Naive B cell (primary cell): ENCODE measurements at regions not wholly inside any gene's neighbourhood (a gene's known extent, or its start where the extent isn't known, plus 50 kb on each side); places are given as distances from the start of the nearest gene placed in this dataset.
A peak's percentile ranks its signal among the peaks of the same experiment; 100 is the strongest.

Experiments used
- ATAC-seq, 2 donors: fragments of 150-1000 bp; cut with Tn5 transposase; 2 replicates each; pipeline ENCODE4 v1.10.0; 2021; ENCODE audit warnings: low read depth in 2 of 2, mild to moderate bottlenecking in 2 of 2, moderate library complexity in 2 of 2
- DNase-seq: peaks from one replicate; pipeline ENCODE4 v3.0.0; 2022
- H3K27ac Mint-ChIP-seq, 6 donors: one replicate each; pipeline ENCODE4 v1.8.0; 2020 to 2022; ENCODE audit warnings: mild to moderate bottlenecking in 6 of 6, mixed read lengths in 6 of 6, moderate library complexity in 5 of 6, inconsistent platforms in 2 of 6
- H3K27me3 Mint-ChIP-seq, 3 donors: one replicate each; pipeline ENCODE4 v1.8.0; 2021 to 2022; ENCODE audit warnings: mixed read lengths in 3 of 3, mild to moderate bottlenecking in 1 of 3
- H3K36me3 Mint-ChIP-seq, 2 donors: one replicate each; pipeline ENCODE4 v1.8.0; 2020 to 2022; ENCODE audit warnings: mixed read lengths in 2 of 2, inconsistent platforms in 1 of 2, mild to moderate bottlenecking in 1 of 2
- H3K4me1 Mint-ChIP-seq, 3 donors: one replicate each; pipeline ENCODE4 v1.8.0; 2020 to 2022; ENCODE audit warnings: mixed read lengths in 3 of 3, inconsistent platforms in 1 of 3, mild to moderate bottlenecking in 1 of 3, moderate library complexity in 1 of 3
- H3K4me3 Mint-ChIP-seq, 8 donors: one replicate each; pipeline ENCODE4 v1.8.0; 2020 to 2022; ENCODE audit warnings: mild to moderate bottlenecking in 8 of 8, mixed read lengths in 8 of 8, moderate library complexity in 8 of 8, inconsistent platforms in 2 of 8
- H3K9me3 Mint-ChIP-seq, 7 donors: one replicate each; pipeline ENCODE4 v1.8.0; 2020 to 2022; ENCODE audit warnings: mixed read lengths in 7 of 7, mild to moderate bottlenecking in 5 of 7, inconsistent platforms in 2 of 7, moderate library complexity in 1 of 7

- Mint-ChIP-seq H3K4me1 (no peaks in the 10 kb centered on the region), H3K9me3 (peaks cover 0 to 11% (median 0%) of the 10 kb centered on the region in 7 donors), H3K27ac (no peak overlapping the region), H3K4me3 (no peak overlapping the region), H3K36me3 (no peaks in the 10 kb centered on the region), H3K27me3 (peaks cover 0 to 5% (median 0%) of the 10 kb centered on the region in 3 donors)
- ATAC-seq (no peak), DNase-seq (no peak)
Observed at GRCh38 chr2:19041434-19042041, 316.9 kb downstream of the OSR1 start.

- no peaks in the 10 kb centered on the region for H3K4me1 Mint-ChIP-seq
- no peaks in the 10 kb centered on the region for H3K36me3 Mint-ChIP-seq
- DNase-seq (no peak), ATAC-seq (no peak)
- no peaks in the 10 kb centered on the region for H3K27me3 Mint-ChIP-seq
- H3K4me3 Mint-ChIP-seq = no peak overlapping the region
- no peak overlapping the region for H3K27ac Mint-ChIP-seq
- H3K9me3 Mint-ChIP-seq = peaks cover 0 to 7% (median 0%) of the 10 kb centered on the region in 7 donors
Observed at GRCh38 chr2:19038071-19039015, 320.1 kb downstream of the OSR1 start.

GRCh38 chr2:19036091-19036490 is 322.3 kb downstream of the OSR1 start:
- Mint-ChIP-seq H3K36me3 (no peaks in the 10 kb centered on the region), H3K9me3 (no peaks in the 10 kb centered on the region), H3K27ac (no peak overlapping the region), H3K4me1 (no peaks in the 10 kb centered on the region), H3K27me3 (no peaks in the 10 kb centered on the region), H3K4me3 (no peak overlapping the region)
- no peak for DNase-seq
- no peak for ATAC-seq

GRCh38 chr2:19035238-19035637 is 323.2 kb downstream of the OSR1 start:
- Mint-ChIP-seq H3K27me3 (no peaks in the 10 kb centered on the region), H3K36me3 (no peaks in the 10 kb centered on the region), H3K4me1 (no peaks in the 10 kb centered on the region), H3K4me3 (no peak overlapping the region), H3K9me3 (no peaks in the 10 kb centered on the region), H3K27ac (no peak overlapping the region)
- no peak for DNase-seq
- ATAC-seq = no peak

- DNase-seq (no peak), ATAC-seq (no peak)
- no peaks in the 10 kb centered on the region for H3K27me3 Mint-ChIP-seq
- H3K4me3 Mint-ChIP-seq = no peak overlapping the region
- H3K9me3 Mint-ChIP-seq = no peaks in the 10 kb centered on the region
- no peaks in the 10 kb centered on the region for H3K36me3 Mint-ChIP-seq
- H3K27ac Mint-ChIP-seq = no peak overlapping the region
- no peaks in the 10 kb centered on the region for H3K4me1 Mint-ChIP-seq
Observed at GRCh38 chr2:19033240-19033639, 325.2 kb downstream of the OSR1 start.

- Mint-ChIP-seq H3K27me3 (no peaks in the 10 kb centered on the region), H3K27ac (no peak overlapping the region), H3K9me3 (no peaks in the 10 kb centered on the region), H3K36me3 (no peaks in the 10 kb centered on the region), H3K4me1 (peaks cover 0 to 7% (median 0%) of the 10 kb centered on the region in 3 donors), H3K4me3 (no peak overlapping the region)
- ATAC-seq = no peak
- DNase-seq = no peak
Observed at GRCh38 chr2:19031642-19032041, 326.8 kb downstream of the OSR1 start.

- no peak overlapping the region for H3K4me3 Mint-ChIP-seq
Observed at GRCh38 chr2:19029655-19030054, 328.8 kb downstream of the OSR1 start.

GRCh38 chr2:19028587-19029375 is 329.6 kb downstream of the OSR1 start:
- H3K4me1 Mint-ChIP-seq = peaks cover 0 to 7% (median 0%) of the 10 kb centered on the region in 3 donors
- H3K27me3 Mint-ChIP-seq = no peaks in the 10 kb centered on the region
- H3K36me3 Mint-ChIP-seq = no peaks in the 10 kb centered on the region
- H3K27ac Mint-ChIP-seq = no peak overlapping the region
- no peaks in the 10 kb centered on the region for H3K9me3 Mint-ChIP-seq
- DNase-seq (no peak), ATAC-seq (no peak)
- H3K4me3 Mint-ChIP-seq = peak overlapping the region in 1 of 8 donors; percentile 71

More at GRCh38 chr2:19029655-19030054, 328.8 kb downstream of the OSR1 start:
- no peaks in the 10 kb centered on the region for H3K9me3 Mint-ChIP-seq
- H3K36me3 Mint-ChIP-seq = no peaks in the 10 kb centered on the region
- DNase-seq (no peak), ATAC-seq (no peak)
- H3K27me3 Mint-ChIP-seq = no peaks in the 10 kb centered on the region
- no peak overlapping the region for H3K27ac Mint-ChIP-seq
- peaks cover 0 to 7% (median 0%) of the 10 kb centered on the region in 3 donors for H3K4me1 Mint-ChIP-seq

- Mint-ChIP-seq H3K36me3 (no peaks in the 10 kb centered on the region), H3K9me3 (no peaks in the 10 kb centered on the region), H3K27me3 (no peaks in the 10 kb centered on the region), H3K27ac (peak overlapping the region in 1 of 6 donors; percentile 25), H3K4me1 (peaks cover 0 to 7% (median 0%) of the 10 kb centered on the region in 3 donors), H3K4me3 (no peak overlapping the region)
- ATAC-seq (no peak), DNase-seq (no peak)
Observed at GRCh38 chr2:19027626-19028025, 330.8 kb downstream of the OSR1 start.

- H3K9me3 Mint-ChIP-seq = peaks cover 0 to 3% (median 0%) of the 10 kb centered on the region in 7 donors
- no peaks in the 10 kb centered on the region for H3K36me3 Mint-ChIP-seq
- no peaks in the 10 kb centered on the region for H3K27me3 Mint-ChIP-seq
- peaks cover 0 to 7% (median 0%) of the 10 kb centered on the region in 3 donors for H3K4me1 Mint-ChIP-seq
- DNase-seq (no peak), ATAC-seq (no peak)
- H3K4me3 Mint-ChIP-seq = no peak overlapping the region
- H3K27ac Mint-ChIP-seq = no peak overlapping the region
Observed at GRCh38 chr2:19026261-19026660, 332.2 kb downstream of the OSR1 start.

- DNase-seq (no peak), ATAC-seq (no peak)
- Mint-ChIP-seq H3K9me3 (peaks cover under 1 to 12% (median 4%) of the 10 kb centered on the region in 7 donors), H3K27ac (no peak overlapping the region), H3K36me3 (no peaks in the 10 kb centered on the region), H3K4me3 (no peak overlapping the region), H3K4me1 (peaks cover 0 to 1% (median 0%) of the 10 kb centered on the region in 3 donors), H3K27me3 (no peaks in the 10 kb centered on the region)
Observed at GRCh38 chr2:19022334-19022733, 336.1 kb downstream of the OSR1 start.

- H3K4me3 Mint-ChIP-seq = no peak overlapping the region
- no peaks in the 10 kb centered on the region for H3K4me1 Mint-ChIP-seq
- no peaks in the 10 kb centered on the region for H3K36me3 Mint-ChIP-seq
- no peak overlapping the region for H3K27ac Mint-ChIP-seq
- H3K27me3 Mint-ChIP-seq = no peaks in the 10 kb centered on the region
- DNase-seq (no peak), ATAC-seq (no peak)
- H3K9me3 Mint-ChIP-seq = peaks cover 2 to 15% (median 5%) of the 10 kb centered on the region in 7 donors
Observed at GRCh38 chr2:19021721-19022120, 336.7 kb downstream of the OSR1 start.

- H3K27ac Mint-ChIP-seq = no peak overlapping the region
- H3K36me3 Mint-ChIP-seq = no peaks in the 10 kb centered on the region
- H3K4me1 Mint-ChIP-seq = no peaks in the 10 kb centered on the region
- no peak overlapping the region for H3K4me3 Mint-ChIP-seq
- DNase-seq = no peak
- ATAC-seq = no peak
- peaks cover 5 to 16% (median 7%) of the 10 kb centered on the region in 7 donors for H3K9me3 Mint-ChIP-seq
- no peaks in the 10 kb centered on the region for H3K27me3 Mint-ChIP-seq
Observed at GRCh38 chr2:19021100-19021476, 337.3 kb downstream of the OSR1 start.
